Fibroblast of villous mesenchyme (primary cell): ENCODE measurements at regions not wholly inside any gene's neighbourhood (a gene's known extent, or its start where the extent isn't known, plus 50 kb on each side); places are given as distances from the start of the nearest gene placed in this dataset.

Experiments
- DNase-seq: peaks from one replicate; pipeline ENCODE4 v3.0.0-alpha.2; 2010; ENCODE audit warnings: low read depth
- H3K4me3 ChIP-seq: 2 replicates; pipeline ENCODE4 v1.5.1; 2011; ENCODE audit warnings: low read depth, mild to moderate bottlenecking, low read length
- CTCF ChIP-seq: IDR thresholded peaks from 2 replicates; pipeline ENCODE4 v1.5.1; 2012; ENCODE audit warnings: low read depth, mild to moderate bottlenecking, low read length; ENCODE audit not compliant: insufficient read depth

GRCh38 chr11:123282597-123282996 is 87.5 kb upstream of the CLMP start:
- no peak overlapping the region for H3K4me3 ChIP-seq
- TF ChIP-seq CTCF = no peak

GRCh38 chr11:123273616-123274015 is 78.6 kb upstream of the CLMP start:
- DNase-seq = no peak
- no peak for TF ChIP-seq CTCF
- H3K4me3 ChIP-seq = no peak overlapping the region

More at GRCh38 chr11:123282597-123282996, 87.5 kb upstream of the CLMP start:
- no peak for DNase-seq

DNA sequence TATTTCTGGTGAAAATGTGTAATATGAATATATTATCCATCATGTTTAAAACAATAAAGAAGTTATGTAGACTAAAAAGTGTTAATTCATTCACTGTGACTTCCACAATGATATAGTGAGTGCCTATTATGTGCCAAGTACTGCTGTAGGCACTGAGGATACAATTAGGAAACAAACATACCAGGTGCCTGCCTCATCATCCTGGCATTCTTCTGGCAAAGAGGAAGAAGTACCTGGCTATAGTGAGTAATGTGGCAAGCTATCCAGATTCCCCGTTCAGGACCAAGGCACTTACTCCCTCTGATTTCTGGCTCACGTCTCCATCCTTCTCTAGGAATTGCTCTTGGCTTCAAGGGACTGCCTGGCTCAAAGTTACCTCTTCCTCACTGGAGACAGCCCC is 77.5 kb upstream of the CLMP start:
- no peak overlapping the region for H3K4me3 ChIP-seq
- no peak for TF ChIP-seq CTCF
- DNase-seq = no peak

DNA sequence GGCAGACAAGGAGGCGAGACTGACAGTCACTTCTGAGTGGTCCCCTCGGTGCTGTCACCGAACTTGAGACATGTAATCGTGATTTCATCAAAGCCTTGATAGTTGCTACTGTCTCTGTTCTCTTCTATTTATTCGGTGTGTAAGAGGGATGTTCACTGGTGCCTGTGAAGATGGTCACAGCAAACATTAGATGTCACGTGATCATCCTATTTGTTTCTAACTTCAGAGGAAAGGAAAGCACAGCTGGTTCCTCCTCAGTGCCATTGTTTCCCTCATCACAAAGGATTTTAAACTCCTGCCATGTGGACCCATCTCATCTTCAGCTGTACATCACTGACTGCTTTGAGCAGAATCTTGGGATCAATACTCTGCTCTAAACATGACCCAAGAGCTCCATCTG is 73.1 kb upstream of the CLMP start:
- no peak for TF ChIP-seq CTCF
- DNase-seq = no peak
- H3K4me3 ChIP-seq = no peak overlapping the region

- no peak for DNase-seq
- H3K4me3 ChIP-seq = no peak overlapping the region
- no peak for TF ChIP-seq CTCF
Measured at GRCh38 chr11:123265951-123266350, 70.9 kb upstream of the CLMP start.

DNA sequence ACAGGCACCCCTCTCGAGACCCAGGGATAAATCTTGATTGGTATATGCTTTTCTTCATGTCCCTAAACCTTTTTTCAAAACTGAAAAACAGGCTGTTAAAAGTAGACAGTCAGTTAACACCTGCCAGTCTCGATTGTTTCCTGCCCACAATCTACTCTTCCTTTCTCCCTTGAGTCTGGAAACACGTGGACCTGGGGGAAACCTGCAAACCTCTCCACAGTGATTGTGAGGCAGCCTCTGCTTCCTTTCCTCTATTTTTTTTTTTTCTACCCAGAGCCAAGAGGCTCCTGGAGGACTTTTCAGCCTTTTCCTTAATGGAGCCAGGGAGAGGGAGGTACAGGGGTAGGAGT is 69.4 kb upstream of the CLMP start:
- DNase-seq = no peak
- TF ChIP-seq CTCF = no peak
- no peak overlapping the region for H3K4me3 ChIP-seq

- peak overlapping the region; percentile 24 for H3K4me3 ChIP-seq
- peak; percentile 97 for TF ChIP-seq CTCF
- peak; percentile 69 for DNase-seq
Measured at GRCh38 chr11:123261345-123262106, 66.5 kb upstream of the CLMP start.
